ENCODE measurements at regions not wholly inside any gene's neighbourhood (a gene's known extent, or its start where the extent isn't known, plus 50 kb on each side); places are given as distances from the start of the nearest gene placed in this dataset.

DNA sequence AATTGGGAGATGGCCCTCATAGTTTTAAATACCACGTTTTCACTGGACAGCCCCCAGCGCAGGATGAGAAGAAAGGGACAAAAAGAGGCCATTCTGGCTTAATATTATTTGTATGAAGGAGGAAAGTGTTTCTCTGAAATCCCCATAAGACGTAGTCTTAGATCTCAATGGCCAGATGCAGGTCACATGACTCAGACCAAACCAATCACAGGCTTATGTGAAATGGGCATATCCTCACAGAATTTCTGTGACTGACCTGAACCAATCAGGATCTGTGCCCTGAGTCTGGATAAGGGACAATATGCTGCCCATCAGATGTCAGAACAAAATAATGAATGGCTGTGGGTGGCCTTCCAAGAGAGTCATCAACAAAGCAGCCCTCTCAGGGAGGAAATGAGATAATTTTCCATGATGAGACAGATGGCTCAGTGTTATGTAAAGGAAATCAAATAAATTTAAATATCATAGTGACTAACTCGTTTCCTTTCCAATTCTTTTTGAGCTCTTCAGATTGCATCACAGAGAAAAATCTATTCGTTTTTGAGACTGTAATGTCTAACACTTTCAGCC, 1009.5 kb upstream of the TMEM132C start:
- TF ChIP-seq, protein P1, sequence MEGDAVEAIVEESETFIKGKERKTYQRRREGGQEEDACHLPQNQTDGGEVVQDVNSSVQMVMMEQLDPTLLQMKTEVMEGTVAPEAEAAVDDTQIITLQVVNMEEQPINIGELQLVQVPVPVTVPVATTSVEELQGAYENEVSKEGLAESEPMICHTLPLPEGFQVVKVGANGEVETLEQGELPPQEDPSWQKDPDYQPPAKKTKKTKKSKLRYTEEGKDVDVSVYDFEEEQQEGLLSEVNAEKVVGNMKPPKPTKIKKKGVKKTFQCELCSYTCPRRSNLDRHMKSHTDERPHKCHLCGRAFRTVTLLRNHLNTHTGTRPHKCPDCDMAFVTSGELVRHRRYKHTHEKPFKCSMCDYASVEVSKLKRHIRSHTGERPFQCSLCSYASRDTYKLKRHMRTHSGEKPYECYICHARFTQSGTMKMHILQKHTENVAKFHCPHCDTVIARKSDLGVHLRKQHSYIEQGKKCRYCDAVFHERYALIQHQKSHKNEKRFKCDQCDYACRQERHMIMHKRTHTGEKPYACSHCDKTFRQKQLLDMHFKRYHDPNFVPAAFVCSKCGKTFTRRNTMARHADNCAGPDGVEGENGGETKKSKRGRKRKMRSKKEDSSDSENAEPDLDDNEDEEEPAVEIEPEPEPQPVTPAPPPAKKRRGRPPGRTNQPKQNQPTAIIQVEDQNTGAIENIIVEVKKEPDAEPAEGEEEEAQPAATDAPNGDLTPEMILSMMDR (IDR thresholded peaks at IDR 0.05 in 4 of 5, conservative IDR thresholded peaks at IDR 0.05 in 1 of 5): no peak
- no peak for TF ChIP-seq POLR2A (IDR thresholded peaks at IDR 0.05)

All from gastrocnemius medialis (tissue), 4 donors.